Hematopoietic multipotent progenitor cell treated with erythropoietin and hydrocortisone succinate and interleukin-3 and kit ligand, for 17 days (in vitro differentiated cells): ENCODE measurements at regions not wholly inside any gene's neighbourhood (a gene's known extent, or its start where the extent isn't known, plus 50 kb on each side); places are given as distances from the start of the nearest gene placed in this dataset.

ENCODE experiments used
- DNase-seq: peaks from one replicate; pipeline ENCODE4 v3.0.0-alpha.2; 2015; ENCODE audit warnings: low spot score

GRCh38 chr20:53837126-53837826, 233.1 kb downstream of the BCAS1 start:
- DNase-seq, result no peak

- DNase-seq, result no peak
Measured at GRCh38 chr20:53834749-53835148, 235.6 kb downstream of the BCAS1 start.

- no peak for DNase-seq
Measured at GRCh38 chr20:53834062-53834442, 236.3 kb downstream of the BCAS1 start.

GRCh38 chr20:53833333-53834061, 236.9 kb downstream of the BCAS1 start:
- DNase-seq, result no peak

- DNase-seq, result no peak
Measured at GRCh38 chr20:53832499-53832898, 237.9 kb downstream of the BCAS1 start.

GRCh38 chr20:53831812-53832211, 238.2 kb upstream of the ZNF217 start:
- no peak for DNase-seq

- DNase-seq, result no peak
Measured at GRCh38 chr20:53831228-53831627, 237.6 kb upstream of the ZNF217 start.

GRCh38 chr20:53829724-53830521, 236.3 kb upstream of the ZNF217 start:
- DNase-seq, result no peak

- peak; percentile 17 for DNase-seq
Measured at GRCh38 chr20:53829255-53829723, 235.7 kb upstream of the ZNF217 start.

- DNase-seq, result no peak
Measured at GRCh38 chr20:53828682-53829254, 235.1 kb upstream of the ZNF217 start.

- DNase-seq, result no peak
Measured at GRCh38 chr20:53828088-53828681, 234.5 kb upstream of the ZNF217 start.

GRCh38 chr20:53827292-53828087, 233.9 kb upstream of the ZNF217 start:
- no peak for DNase-seq

GRCh38 chr20:53826597-53827291, 233.1 kb upstream of the ZNF217 start:
- DNase-seq, result no peak

- DNase-seq, result no peak
Measured at GRCh38 chr20:53826090-53826489, 232.5 kb upstream of the ZNF217 start.

GRCh38 chr20:53825282-53825681, 231.6 kb upstream of the ZNF217 start:
- DNase-seq, result no peak

GRCh38 chr20:53824779-53825178, 231.1 kb upstream of the ZNF217 start:
- DNase-seq, result no peak

- no peak for DNase-seq
Measured at GRCh38 chr20:53823121-53823764, 229.6 kb upstream of the ZNF217 start.

GRCh38 chr20:53822534-53822933, 228.9 kb upstream of the ZNF217 start:
- DNase-seq, result no peak

GRCh38 chr20:53819973-53820451, 226.4 kb upstream of the ZNF217 start:
- no peak for DNase-seq
